DMS 273 (cell line): ENCODE measurements at regions not wholly inside any gene's neighbourhood (a gene's known extent, or its start where the extent isn't known, plus 50 kb on each side); places are given as distances from the start of the nearest gene placed in this dataset.
"Not testable (repeated sequence)": the region's sequence is repeated elsewhere in the genome, so short reads cannot be mapped to it uniquely, and the experiment has no call there.

Experiments used
- DNase-seq: peaks from one replicate; lab custom pipeline; 2025; ENCODE audit not compliant: unreplicated experiment; lab: John Stamatoyannopoulos, UW

GRCh38 chr5:118095115-118095514, 893.2 kb downstream of the DTWD2 start:
- no peak for DNase-seq

DNA sequence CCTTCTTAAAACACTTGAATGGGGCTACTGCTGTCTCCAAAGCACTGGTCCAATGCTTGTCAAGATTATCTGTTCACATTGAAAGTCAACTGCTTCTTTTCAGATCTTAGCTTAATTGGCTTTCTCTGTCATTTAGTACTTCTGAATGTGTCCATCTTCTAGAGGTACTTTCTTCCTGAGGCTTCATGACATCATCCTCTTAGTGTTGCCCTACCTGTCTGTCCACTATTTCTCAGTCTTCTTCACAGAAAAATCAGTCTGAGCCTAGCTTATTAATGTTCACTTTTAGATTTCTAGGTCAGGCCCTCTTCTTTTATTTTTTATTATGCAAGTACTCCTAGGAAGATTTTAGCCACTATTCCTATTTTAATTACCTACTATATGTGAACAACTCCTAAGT, 899.9 kb downstream of the DTWD2 start:
- no peak for DNase-seq

DNA sequence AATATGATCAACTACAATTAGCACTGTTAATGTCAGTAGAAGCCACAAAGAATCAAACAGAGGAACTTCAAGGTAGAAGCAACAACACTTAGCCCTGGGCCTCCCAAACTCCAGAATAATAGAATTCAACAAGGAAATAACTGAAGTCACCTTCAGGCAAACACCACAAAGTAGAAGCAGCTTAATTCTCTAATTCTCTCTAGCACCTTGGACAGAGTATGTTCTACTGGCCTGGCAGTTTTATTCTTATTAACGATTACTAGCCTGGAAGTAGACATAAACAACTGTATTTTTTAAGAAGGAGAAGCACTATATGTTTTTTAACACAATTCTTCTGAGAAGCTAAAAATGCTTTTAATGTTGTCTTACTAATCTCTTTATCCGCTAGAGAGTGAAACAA, 911.9 kb downstream of the DTWD2 start:
- no peak for DNase-seq

DNA sequence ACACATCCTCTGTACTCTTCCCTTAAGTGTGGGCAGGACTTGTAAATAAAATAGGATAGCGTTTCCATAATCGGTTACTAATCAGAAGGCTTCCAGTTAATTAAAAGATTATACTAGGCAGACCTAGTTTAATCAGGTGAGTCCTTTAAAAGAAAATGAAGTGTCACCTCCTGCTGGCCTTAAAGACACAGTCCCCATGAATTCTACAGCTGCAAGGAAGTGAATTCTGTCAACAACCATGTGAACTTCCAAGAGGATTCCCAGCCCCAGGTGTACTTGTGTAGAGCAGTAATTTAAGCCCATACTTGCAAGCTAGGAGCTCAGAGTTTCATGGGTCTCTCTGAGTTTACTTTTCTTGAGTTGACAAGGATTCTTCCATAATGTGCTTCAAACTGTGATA, 918.3 kb downstream of the DTWD2 start:
- no peak for DNase-seq

GRCh38 chr5:118069452-118069851, 918.9 kb downstream of the DTWD2 start:
- peak; percentile 1 for DNase-seq

- DNase-seq: no peak
Observed at GRCh38 chr5:118068886-118069285, 919.5 kb downstream of the DTWD2 start.

DNA sequence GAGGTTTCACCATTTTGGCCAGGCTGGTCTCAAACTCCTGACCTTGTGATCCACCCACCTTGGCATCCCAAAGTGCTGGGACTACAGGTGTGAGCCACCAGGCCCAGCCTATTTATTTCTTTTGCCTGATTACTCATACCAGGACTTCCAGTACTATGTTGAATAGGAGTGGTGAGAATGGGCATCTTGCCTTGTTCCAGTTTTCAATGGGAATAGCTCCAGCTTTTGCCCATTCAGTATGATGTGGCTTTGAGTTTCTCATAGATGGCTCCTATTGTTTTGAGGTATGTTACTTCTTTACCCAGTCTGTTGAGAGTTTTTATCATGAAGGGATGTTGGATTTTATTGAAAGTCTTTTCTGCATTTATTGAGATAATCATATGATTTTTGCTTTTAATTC, 924.5 kb downstream of the DTWD2 start:
- not testable (repeated sequence) for DNase-seq

DNA sequence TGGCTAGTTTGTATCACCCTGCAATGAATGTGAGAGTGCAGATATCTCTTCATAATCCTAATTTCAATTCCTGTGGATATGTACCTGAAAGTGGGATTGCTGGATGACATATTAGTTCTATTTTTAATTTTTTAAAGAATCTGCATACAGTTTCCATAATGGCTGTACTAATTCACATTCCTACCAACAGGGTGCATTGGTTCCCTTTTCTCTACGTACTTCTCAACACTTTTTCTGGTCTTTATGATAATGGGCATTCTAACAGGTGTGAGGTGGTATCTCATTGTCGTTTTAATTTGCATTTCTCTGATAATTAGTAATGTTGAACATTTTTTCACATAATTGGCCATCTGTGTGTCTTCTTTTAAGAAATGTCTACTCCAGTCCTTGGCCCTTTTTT, 927.5 kb downstream of the DTWD2 start:
- peak; percentile 28 for DNase-seq

DNA sequence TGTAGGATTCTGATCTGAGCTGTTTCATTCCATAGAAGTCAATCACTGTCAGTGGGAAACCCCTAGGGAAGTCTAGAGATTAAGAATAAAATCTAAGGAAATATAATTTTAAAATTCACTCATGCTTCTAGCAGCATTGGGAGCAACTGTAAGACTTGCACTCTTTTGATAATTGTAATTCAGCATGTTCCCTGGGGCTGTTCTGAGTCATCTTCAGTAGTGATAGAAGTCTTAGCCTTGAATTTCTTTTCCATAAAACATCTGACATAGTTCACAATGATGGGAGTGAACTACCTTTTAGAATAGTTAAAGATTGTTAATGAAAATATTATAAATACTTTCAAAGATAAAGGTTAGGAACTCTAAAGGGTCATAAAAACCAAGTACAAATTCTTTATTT, 935.8 kb downstream of the DTWD2 start:
- DNase-seq: no peak

DNA sequence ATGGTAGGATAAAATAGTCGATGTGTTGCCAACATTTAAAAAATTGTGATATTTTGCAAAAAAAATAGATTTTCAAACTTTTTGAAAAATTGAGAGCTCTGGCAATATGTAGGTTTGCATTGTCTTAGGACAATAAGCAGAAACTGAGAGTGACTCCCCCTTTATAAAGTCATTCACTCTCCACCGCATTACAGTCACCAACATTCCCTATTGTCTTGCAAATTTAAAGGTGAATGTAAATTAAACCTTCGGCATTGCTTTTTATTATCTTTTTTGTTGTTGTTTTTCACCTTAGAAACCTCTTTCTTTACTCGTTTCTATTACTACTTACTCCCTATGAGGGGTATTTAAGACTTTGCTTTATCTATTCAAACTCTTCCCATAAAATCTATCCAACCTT, 944.2 kb downstream of the DTWD2 start:
- DNase-seq: no peak

- DNase-seq: no peak
Observed at GRCh38 chr5:118043531-118043930, 944.8 kb downstream of the DTWD2 start.

- DNase-seq: peak; percentile 2
Observed at GRCh38 chr5:118042076-118042475, 946.3 kb downstream of the DTWD2 start.

GRCh38 chr5:118040496-118040895, 947.9 kb downstream of the DTWD2 start:
- DNase-seq: no peak

GRCh38 chr5:118033686-118034338, 954.5 kb downstream of the DTWD2 start:
- no peak for DNase-seq

- no peak for DNase-seq
Observed at GRCh38 chr5:118029807-118030206, 958.5 kb downstream of the DTWD2 start.

DNA sequence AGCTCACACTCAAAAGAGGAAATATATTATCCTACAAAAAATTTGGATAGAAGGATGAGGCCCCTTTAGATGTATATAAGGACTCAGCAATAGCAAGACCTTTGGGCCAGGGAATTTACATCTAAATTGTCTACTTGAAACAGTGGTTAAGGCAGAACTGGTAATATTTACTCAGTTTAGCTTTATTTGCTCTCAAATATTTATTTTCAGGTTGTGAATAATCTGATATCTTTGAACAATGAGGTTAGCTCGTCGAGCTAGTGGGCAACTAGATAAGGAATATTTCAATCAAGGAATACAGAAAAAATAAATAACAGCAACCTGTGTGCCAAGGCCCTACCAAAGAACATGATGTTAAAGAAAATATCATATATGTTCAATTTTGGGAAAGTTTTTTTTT, 966.3 kb downstream of the DTWD2 start:
- no peak for DNase-seq

DNA sequence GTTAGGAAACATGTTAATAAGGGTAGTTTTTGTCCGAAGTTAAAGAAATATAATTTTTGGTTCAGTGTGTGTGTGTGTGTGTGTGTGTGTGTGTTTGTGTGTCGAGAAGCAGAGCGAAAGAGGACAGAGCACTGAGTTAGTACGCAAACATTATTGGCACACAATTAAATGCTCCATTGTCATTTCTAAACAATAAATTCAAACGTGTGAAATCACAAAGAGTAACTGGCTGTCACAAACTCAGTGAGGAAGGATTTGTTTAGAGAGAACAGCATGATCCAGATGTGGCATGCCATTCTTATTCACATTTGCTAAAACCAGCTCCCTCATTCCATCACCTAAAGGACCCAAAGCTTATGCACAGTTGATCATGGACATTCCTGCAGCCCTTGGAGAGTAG, 970.8 kb downstream of the DTWD2 start:
- DNase-seq: no peak

DNA sequence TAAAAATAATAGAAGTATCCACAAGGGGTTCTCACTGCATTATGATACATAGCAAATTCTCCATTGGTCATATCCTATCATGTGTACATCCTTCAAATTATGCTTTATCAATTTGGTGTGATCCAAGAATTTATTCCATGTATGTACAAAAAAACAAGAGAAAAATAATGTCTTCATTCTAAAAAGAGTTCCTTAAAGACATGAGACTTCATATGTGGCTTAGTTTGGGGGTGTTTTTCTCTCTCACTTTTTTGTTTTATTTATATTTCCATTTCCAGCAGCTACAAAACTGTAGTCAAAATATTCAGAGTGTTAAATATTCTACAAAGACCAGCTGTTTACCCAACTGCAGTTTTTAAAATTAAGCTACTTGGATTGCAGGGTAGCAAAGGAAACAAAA, 972.0 kb downstream of the DTWD2 start:
- DNase-seq: no peak

- DNase-seq: no peak
Observed at GRCh38 chr5:118015511-118015910, 972.8 kb downstream of the DTWD2 start.

- DNase-seq: no peak
Observed at GRCh38 chr5:118009741-118010297, 978.5 kb downstream of the DTWD2 start.

DNA sequence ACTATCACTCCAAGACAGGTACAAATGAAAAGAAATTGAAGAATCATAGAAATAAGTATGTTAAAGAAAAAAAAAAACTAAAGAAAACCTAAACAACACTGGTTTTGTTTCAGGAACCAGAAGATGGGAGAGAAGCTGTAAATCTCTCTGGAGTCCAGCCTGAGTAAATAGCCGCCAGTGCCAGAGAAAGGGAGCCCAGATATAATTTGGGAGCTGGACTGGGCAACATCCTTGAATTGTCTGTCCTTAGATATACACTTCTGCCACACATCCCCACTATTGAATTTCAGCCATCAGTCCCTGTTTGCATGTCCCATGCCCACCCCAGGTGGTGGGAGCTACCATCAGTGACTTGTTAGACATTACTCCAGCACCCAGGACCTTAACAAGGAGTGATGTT, 979.6 kb downstream of the DTWD2 start:
- no peak for DNase-seq

- DNase-seq: no peak
Observed at GRCh38 chr5:118007262-118007661, 981.1 kb downstream of the DTWD2 start.

- DNase-seq: no peak
Observed at GRCh38 chr5:118006219-118006618, 982.1 kb downstream of the DTWD2 start.
